Fibroblast of skin of left biceps (primary cell): ENCODE measurements at regions not wholly inside any gene's neighbourhood (a gene's known extent, or its start where the extent isn't known, plus 50 kb on each side); places are given as distances from the start of the nearest gene placed in this dataset.
"Not testable (repeated sequence)": the region's sequence is repeated elsewhere in the genome, so short reads cannot be mapped to it uniquely, and the experiment has no call there.

ENCODE experiments used
- DNase-seq, 2 experiments: peaks; one replicate each; pipeline ENCODE4 v3.0.0-alpha.2; 2013; ENCODE audit warnings: low read depth in 2 of 2

GRCh38 chr5:168114444-168115017 is 176.9 kb upstream of the WWC1 start:
- no peak for DNase-seq

DNA sequence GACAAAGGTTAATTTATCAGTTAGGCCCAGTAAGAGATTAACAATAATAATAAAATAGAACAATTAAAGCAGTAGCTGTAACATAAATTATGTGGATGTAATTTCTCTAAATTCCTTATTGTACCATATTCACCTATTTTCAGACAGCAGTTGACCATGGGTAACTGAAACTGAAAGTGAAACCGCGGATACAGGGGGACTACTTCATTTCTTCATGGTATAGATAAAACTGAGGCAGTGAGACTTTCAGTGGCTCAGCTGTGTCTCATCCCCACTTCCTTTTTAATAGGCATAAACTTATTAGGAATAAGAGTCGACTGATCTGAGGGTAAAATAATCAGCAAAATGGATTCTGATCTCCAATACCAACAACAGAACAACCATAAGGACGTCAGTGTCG is 174.0 kb upstream of the WWC1 start:
- no peak for DNase-seq

GRCh38 chr5:168118042-168118668 is 173.3 kb upstream of the WWC1 start:
- DNase-seq: no peak

DNA sequence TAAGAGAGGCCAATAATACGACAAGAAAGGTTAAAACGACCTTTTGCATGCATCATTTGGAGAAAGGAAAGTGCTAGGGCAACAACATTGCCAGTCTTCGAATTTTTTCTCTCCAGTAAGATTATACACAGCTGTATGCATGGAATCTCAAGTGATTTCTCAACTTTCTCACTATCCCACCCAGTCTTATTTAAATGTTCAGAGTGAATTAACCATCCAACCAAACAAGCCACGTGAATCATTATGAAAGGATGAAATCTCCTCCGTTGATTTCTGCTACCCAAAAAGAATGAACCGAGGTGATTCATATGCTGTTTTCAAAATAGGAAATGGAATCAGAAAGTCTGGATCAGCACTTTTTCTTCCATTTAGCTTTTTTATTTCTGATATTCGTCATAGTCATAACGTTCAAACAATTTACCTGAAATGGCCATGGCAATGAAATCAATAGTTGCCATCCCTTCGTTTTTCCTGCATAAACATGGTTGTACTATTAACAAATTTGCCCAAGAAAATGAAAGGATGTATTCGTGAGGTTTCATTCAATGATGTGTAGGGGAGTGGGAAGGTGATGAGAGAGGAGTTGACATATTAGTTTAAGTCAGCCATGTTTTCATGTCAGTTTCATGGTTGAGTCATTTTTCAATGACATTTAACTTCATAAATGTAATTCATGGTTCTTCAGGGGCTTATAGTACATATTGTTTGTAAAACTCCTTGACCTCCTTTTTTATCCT is 170.9 kb upstream of the WWC1 start:
- no peak for DNase-seq

GRCh38 chr5:168121138-168121494 is 170.3 kb upstream of the WWC1 start:
- DNase-seq: no peak

DNA sequence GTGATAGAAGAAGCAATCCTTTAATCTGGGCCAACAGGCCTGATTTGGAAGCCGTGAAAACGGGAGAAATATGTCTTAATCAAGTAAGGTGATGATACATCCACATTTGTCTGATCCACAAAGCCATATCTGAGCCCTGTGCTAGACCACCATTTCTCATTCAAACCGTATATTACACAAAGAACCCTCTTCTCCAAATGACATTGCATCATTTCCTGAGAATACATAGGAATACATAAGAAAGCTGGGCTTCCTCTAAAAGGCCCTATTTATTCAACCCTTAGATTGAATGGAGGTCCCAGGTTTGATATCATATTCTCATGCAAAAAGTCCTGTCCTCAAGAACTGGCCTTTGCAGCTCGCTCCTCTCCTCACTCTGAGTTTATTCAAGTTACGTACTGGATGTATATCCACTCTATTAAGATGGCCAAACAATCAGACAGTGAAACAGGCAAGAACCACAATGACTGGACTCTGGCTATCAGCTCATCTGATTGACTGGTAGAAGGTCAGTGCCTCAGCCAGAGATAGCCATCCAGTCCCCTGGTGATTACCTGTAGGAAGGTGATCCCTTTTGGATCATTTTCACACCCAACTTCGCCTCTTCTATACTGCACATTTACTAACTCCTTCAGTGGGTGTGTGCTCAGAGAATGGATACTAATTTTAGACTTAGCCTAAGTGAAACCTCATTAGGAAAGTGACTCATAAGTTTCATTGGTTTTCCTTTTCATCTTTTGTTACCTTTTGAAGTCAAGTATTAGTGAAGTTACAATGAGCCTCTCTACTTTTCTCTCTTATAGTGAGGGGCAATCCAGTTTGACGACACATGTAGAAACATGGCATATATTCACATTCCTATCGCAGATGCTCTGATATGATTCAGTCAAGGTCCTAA is 167.6 kb upstream of the WWC1 start:
- DNase-seq: no peak

GRCh38 chr5:168125445-168126199 is 165.8 kb upstream of the WWC1 start:
- no peak for DNase-seq

GRCh38 chr5:168126606-168127005 is 164.8 kb upstream of the WWC1 start:
- DNase-seq: no peak

- DNase-seq: no peak
These were observed 163.3 kb upstream of the WWC1 start for GRCh38 chr5:168128111-168128510.

- no peak for DNase-seq
These were observed 162.9 kb upstream of the WWC1 start for GRCh38 chr5:168128557-168128956.

DNA sequence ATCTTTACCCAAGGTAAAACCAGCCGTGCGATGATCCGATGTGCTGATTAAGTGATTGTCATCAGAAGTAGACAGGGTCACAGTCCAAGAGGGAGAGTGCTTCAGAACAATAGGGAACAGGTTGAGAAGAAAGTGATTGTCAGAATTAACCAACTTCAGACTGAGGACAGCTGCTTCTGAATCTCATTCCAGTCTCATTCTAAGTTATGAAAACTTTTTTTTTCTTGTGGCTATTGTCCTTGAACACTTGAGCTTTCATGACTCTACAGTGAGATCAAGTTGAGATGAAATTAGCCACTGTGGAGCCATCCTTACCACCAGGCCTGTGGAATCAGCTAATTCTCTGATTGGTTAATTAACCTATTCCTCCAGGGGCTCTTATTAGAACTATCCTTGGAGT is 159.9 kb upstream of the WWC1 start:
- DNase-seq: no peak

DNA sequence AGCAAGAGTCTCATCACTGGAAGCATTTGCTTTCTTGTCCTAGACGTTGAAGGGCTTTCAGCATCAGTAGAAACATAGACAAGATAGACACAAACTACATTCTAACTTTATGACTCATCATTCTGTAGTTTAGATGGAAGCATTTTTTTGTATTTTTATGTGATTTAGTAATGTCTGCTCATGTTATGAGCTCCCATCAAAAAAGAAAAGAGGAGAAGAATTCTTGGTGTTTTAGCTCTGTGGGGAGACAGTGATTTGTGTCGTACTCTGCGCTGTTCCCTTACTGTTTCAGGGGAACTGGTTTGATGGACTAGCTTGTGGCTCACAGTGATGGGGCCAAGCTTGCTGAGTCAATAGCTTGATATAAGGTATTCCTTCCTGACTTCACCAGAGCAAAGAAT is 159.2 kb upstream of the WWC1 start:
- DNase-seq: peak; percentile 54 to 55

- DNase-seq: no peak
These were observed 155.5 kb upstream of the WWC1 start for GRCh38 chr5:168135897-168136296.

DNA sequence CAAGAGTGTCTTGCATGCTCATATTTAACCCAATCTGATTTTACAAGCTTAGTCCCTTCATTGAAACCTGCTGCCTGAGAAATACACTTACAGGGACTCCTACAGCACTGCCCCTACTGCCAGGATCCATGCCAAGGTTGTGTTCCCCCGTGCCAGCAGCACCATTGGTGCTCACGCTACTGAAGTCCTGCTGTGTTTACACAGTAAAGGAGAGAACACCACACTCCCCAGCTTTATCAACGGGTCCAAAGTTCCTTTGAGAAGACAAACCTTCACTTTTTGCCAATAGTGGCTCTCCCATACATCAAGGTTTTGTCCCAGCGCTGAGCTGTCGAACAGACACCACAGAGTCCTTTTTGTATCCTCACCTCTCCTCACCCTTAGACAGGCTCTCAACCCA is 155.1 kb upstream of the WWC1 start:
- no peak for DNase-seq

- no peak for DNase-seq
These were observed 154.2 kb upstream of the WWC1 start for GRCh38 chr5:168137265-168137664.

DNA sequence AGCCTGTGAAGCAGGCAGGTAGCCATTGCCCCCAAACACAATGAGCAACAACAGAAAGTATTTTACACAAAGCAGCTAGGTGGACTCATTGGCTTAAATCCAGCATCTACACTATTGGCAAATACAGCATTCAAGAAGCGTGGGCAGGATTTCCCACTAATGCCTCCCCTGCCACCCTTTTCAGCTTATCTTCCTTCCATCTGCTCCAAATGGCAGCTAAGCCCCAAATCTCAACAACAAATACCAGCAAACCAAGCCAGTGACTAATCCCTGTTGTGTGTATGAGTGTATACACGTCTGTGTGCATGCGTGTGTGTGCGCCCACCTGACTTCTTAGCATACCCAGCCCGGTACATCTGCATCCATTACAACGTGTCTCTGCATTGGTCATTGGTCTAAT is 151.2 kb upstream of the WWC1 start:
- no peak for DNase-seq

DNA sequence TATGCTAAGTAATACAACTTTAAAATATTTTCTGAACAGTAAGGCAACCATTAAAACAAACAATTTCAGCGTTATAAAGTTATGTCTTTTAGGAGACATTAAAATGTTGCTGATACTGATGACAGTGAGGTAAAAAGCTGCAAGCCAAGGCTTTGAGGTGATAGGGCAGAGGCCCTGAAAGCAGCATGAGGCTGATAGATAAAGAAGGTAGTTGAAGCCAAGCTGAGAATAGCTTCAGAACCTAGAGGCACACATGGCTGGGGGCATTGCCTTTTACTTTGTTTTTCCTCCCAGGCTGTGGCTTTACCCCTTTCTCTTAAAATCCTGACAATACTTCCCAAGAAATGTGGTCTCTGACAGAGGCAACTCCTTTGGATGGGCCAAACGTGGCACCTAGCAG is 149.0 kb upstream of the WWC1 start:
- DNase-seq: no peak

- not testable (repeated sequence) for DNase-seq
These were observed 147.9 kb upstream of the WWC1 start for GRCh38 chr5:168143521-168143920.

DNA sequence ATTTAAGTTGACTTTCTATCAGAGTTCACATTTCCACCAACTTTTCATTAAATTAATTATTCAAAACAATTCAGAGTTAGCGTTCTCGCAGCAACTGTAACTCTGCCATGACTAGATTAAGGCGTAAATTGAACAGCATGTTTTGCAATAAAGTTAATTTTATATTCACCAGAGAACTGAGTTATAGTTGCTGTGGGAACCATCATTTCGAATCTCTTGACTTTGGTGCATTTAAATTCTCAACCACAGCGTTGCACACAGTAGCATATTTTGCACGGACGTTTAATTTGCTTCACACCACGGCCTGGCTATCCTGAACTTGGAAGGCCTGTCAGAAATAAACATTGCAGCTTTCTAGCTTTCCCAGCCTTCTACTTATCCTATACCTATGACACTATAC is 144.3 kb upstream of the WWC1 start:
- DNase-seq: no peak

- no peak for DNase-seq
These were observed 143.7 kb upstream of the WWC1 start for GRCh38 chr5:168147568-168148360.

DNA sequence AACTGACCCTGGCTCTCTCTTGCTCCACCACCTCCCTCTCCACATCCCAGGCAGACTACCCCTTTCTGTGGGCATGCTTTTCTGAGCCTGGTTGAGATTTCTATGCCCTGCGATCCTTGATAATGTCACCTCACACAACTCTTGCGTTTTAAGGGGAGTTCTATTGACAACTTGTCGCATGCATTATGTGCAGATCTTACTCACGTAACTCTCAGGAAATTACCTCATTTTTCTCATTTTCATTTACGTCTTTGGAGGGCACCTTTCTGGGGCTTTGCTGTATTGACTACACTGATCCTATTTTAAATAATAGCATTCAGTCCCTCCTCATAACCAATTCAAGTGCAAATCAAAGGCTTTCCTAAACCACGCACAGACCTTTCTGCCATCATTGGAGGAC is 140.4 kb upstream of the WWC1 start:
- DNase-seq: no peak
